ENCODE measurements at regions not wholly inside any gene's neighbourhood (a gene's known extent, or its start where the extent isn't known, plus 50 kb on each side); places are given as distances from the start of the nearest gene placed in this dataset.

DNA sequence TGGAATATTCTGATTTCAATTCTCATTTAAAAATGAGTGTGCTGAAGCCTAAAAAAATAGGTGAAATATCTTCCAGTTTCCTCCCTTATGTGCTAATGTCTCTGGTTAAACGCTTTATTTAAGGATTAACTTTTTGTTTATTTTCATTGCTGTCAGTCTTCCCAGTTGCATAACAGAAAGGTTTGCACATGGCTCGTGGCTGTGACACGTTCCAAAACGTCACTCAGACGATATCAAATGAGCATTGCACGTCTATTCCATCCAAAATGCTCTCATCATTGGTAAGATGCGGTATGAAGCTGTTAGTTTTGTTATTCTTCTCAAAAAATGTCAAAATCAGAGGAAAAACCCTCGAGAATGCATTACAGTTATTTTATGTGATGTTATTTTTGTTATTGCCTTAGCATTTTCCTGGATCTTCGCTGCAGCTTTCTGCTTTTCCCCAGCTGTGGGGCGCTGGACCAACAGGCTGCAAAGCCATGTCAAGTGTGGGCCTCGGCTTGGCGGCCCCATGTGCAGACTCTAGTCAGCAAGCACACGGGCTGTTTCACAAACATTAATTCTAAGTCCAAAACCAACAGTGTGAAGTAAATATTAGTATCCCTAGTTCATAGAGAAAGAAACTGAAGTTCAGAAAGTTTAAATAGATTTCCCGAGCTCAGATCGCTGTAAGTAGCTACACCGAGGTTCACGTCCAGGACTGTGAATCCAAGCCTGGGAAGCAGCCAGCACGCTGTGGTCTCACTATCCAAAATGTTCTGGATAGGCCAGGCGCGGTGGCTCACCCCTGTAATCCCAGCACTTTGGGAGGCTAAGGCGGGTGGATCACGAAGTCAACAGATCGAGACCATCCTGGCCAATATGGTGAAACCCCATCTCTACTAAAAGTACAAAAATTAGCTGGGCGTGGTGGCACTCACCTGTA is 793.4 kb upstream of the FRG1 start:
- no peak overlapping the region for H2BK20ac ChIP-seq (ENCODE audit: low read depth, low read length)
- no peak overlapping the region for H4K91ac ChIP-seq (ENCODE audit: insufficient read depth, low read depth, low read length)
- no peaks in the 10 kb centered on the region for H3K79me1 ChIP-seq (ENCODE audit: low read depth in 1 of 2, low read length in 2 of 2)
- H3K27me3 ChIP-seq (ENCODE audit: control insufficient read depth, insufficient read depth, low read length) = no peaks in the 10 kb centered on the region
- no peak overlapping the region for H2AK5ac ChIP-seq (ENCODE audit: low read depth, low read length)
- no peak overlapping the region for H2AFZ ChIP-seq (replicated peaks; ENCODE audit: low read length, poor library complexity)
- H4K5ac ChIP-seq (ENCODE audit: low read depth, low read length) = no peak overlapping the region
- dilution Hi-C loops (cut with HindIII; ENCODE audit: low sequenced_read_pairs, unreplicated experiment) (no loop called here), intact Hi-C loops (cut with micrococcal nuclease) (no loop called here), in situ Hi-C loops (cut with MboI; ENCODE audit: low sequenced_read_pairs) (no loop called here)
- no peak overlapping the region for H3K18ac ChIP-seq (ENCODE audit: low read depth, low read length)
- no peak overlapping the region for H2BK5ac ChIP-seq (ENCODE audit: low read depth, low read length, poor library complexity, severe bottlenecking)
- H3K14ac ChIP-seq (replicated peaks; ENCODE audit: low read depth, low read length) = no peak overlapping the region
- no peak overlapping the region for H3K56ac ChIP-seq (ENCODE audit: extremely low read depth, insufficient read depth, low read length)
- BruUV-seq (replicated peaks) = no TSS peak
- no peaks in the 10 kb centered on the region for H3K36me3 ChIP-seq (ENCODE audit: control insufficient read depth, insufficient read depth, low read length)
- H4K20me1 ChIP-seq (ENCODE audit: insufficient read depth, low read length) = no peaks in the 10 kb centered on the region
- H3K9me3 ChIP-seq (ENCODE audit: control insufficient read depth, insufficient read depth, low read length) = peaks cover 4% of the 10 kb centered on the region; the same call in 1 of the 2 replicates
- no peak overlapping the region for H3K23ac ChIP-seq (ENCODE audit: low read depth, low read length)
- H4K8ac ChIP-seq (ENCODE audit: low read depth in 2 of 2, low read length in 2 of 2) = no peak overlapping the region
- no peak overlapping the region for H3K27ac ChIP-seq (ENCODE audit: insufficient read depth, low read length)
- 94% methylated on average over 3 of the region's 24 CpGs; no CpG with 5 or more reads in 1 of the 2 experiments for whole genome bisulfite sequencing, 2 experiments (ENCODE audit: extremely low coverage in 2 of 2, insufficient read length in 1 of 2)
- ChIA-PET POLR2A (ENCODE audit: unreplicated experiment) (no interaction called here), CTCF (no interaction called here)
- no peak overlapping the region for H3K4me3 ChIP-seq (ENCODE audit: insufficient read depth, low read depth, low read length)
- TF ChIP-seq NFE2L2 (IDR thresholded peaks at IDR 0.05; ENCODE audit: low read depth, low read length) = no peak
- TF ChIP-seq CHD1 (IDR thresholded peaks at IDR 0.05; ENCODE audit: low read depth, low read length) = no peak
- no peak for TF ChIP-seq SMC3 (IDR thresholded peaks at IDR 0.05; ENCODE audit: low read depth, low read length)
- TF ChIP-seq, protein P1, sequence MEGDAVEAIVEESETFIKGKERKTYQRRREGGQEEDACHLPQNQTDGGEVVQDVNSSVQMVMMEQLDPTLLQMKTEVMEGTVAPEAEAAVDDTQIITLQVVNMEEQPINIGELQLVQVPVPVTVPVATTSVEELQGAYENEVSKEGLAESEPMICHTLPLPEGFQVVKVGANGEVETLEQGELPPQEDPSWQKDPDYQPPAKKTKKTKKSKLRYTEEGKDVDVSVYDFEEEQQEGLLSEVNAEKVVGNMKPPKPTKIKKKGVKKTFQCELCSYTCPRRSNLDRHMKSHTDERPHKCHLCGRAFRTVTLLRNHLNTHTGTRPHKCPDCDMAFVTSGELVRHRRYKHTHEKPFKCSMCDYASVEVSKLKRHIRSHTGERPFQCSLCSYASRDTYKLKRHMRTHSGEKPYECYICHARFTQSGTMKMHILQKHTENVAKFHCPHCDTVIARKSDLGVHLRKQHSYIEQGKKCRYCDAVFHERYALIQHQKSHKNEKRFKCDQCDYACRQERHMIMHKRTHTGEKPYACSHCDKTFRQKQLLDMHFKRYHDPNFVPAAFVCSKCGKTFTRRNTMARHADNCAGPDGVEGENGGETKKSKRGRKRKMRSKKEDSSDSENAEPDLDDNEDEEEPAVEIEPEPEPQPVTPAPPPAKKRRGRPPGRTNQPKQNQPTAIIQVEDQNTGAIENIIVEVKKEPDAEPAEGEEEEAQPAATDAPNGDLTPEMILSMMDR (conservative IDR thresholded peaks at IDR 0.05; ENCODE audit: low read depth, low read length) = no peak
- TF ChIP-seq RFX5 (IDR thresholded peaks at IDR 0.05; ENCODE audit: low read depth, low read length) = no peak
- no peak for TF ChIP-seq RCOR1 (IDR thresholded peaks at IDR 0.05; ENCODE audit: insufficient replicate concordance, low read length)
- no peak for TF ChIP-seq POLR2A (IDR thresholded peaks at IDR 0.05; ENCODE audit: low read depth, low read length)
- TF ChIP-seq, protein P2, sequence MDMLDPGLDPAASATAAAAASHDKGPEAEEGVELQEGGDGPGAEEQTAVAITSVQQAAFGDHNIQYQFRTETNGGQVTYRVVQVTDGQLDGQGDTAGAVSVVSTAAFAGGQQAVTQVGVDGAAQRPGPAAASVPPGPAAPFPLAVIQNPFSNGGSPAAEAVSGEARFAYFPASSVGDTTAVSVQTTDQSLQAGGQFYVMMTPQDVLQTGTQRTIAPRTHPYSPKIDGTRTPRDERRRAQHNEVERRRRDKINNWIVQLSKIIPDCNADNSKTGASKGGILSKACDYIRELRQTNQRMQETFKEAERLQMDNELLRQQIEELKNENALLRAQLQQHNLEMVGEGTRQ (IDR thresholded peaks at IDR 0.05; ENCODE audit: low read depth, low read length) = no peak
- no peak for TF ChIP-seq RAD21 (IDR thresholded peaks at IDR 0.05; ENCODE audit: low read length)
- no peak overlapping the region for H2BK120ac ChIP-seq (ENCODE audit: low read depth, low read length)
- H2AK9ac ChIP-seq (replicated peaks; ENCODE audit: low read depth, low read length, poor library complexity) = no peak overlapping the region
- DNase-seq = no peak
- no peak overlapping the region for H3K4ac ChIP-seq (ENCODE audit: low read depth, low read length)
- ATAC-seq (ENCODE audit: low read depth) = no peak
- H3K4me1 ChIP-seq (ENCODE audit: control insufficient read depth, insufficient read depth, low read length) = no peaks in the 10 kb centered on the region
- H3K9ac ChIP-seq (ENCODE audit: low read depth, low read length) = no peak overlapping the region
- no peak overlapping the region for H3K4me2 ChIP-seq (ENCODE audit: low read depth, low read length)
- H3K9me1 ChIP-seq (ENCODE audit: insufficient read depth, low read length) = no peaks in the 10 kb centered on the region
- H2BK15ac ChIP-seq (ENCODE audit: low read depth, low read length) = no peak overlapping the region

All from IMR-90 (cell line).